ENCODE measurements at regions not wholly inside any gene's neighbourhood (a gene's known extent, or its start where the extent isn't known, plus 50 kb on each side); places are given as distances from the start of the nearest gene placed in this dataset.

DNA sequence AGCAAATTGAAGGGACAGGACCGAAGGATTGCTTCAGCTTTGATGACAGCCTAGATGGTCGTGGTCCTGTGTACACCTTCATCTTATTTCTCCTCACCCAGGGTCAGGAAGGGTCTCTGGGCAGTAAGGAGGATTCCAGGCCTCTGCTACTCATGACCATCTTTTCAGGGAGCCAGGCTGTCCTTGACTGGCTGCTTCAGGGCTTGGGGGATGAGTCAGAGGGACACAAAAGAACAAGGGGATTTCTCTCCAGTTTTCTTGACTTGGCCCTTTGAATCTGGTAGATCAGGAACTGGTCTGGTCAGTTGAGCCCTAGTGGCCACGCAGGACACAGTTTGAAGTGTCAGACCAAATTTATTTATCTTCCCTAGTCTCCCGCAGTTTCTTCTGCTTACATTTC is 402.1 kb upstream of the CHD6 start:
- H3K4me1 Mint-ChIP-seq (ENCODE audit: low read depth in 2 of 2): no peaks in the 10 kb centered on the region
- H3K4me3 Mint-ChIP-seq: no peak overlapping the region
- peaks cover 8% of the 10 kb centered on the region for H3K9me3 Mint-ChIP-seq
- no peaks in the 10 kb centered on the region for H3K36me3 Mint-ChIP-seq
- ATAC-seq (no peak), DNase-seq (ENCODE audit: low spot score) (no peak)
- H3K27ac Mint-ChIP-seq: no peak overlapping the region
- peaks cover 0 to 6% of the 10 kb centered on the region in 2 donors for H3K27me3 Mint-ChIP-seq

DNA sequence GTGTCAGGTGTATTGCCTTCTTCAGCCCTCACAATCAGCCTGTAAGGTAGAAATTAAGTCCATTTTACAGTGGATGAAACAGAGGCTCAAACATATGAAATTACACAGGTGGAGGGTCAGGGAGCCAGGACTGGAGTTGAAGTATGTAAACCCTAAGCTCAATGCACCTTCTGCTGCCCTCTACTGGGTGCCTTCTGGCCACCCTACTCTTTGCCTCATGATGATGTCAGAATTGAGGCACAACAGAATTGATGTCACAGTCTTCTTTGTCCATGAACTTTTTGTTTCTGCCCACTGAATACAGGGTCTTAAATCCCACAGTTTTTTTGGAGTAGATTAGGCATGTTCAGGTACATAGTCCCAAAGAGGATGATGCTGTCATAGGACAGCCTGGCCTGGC is 400.8 kb upstream of the CHD6 start:
- no peak overlapping the region for H3K27ac Mint-ChIP-seq
- no peaks in the 10 kb centered on the region for H3K36me3 Mint-ChIP-seq
- ATAC-seq: no peak
- no peak for DNase-seq (ENCODE audit: low spot score)
- H3K27me3 Mint-ChIP-seq: peaks cover 0 to 6% of the 10 kb centered on the region in 2 donors
- H3K9me3 Mint-ChIP-seq: peaks cover 12% of the 10 kb centered on the region
- no peak overlapping the region for H3K4me3 Mint-ChIP-seq
- H3K4me1 Mint-ChIP-seq (ENCODE audit: low read depth in 2 of 2): no peaks in the 10 kb centered on the region

DNA sequence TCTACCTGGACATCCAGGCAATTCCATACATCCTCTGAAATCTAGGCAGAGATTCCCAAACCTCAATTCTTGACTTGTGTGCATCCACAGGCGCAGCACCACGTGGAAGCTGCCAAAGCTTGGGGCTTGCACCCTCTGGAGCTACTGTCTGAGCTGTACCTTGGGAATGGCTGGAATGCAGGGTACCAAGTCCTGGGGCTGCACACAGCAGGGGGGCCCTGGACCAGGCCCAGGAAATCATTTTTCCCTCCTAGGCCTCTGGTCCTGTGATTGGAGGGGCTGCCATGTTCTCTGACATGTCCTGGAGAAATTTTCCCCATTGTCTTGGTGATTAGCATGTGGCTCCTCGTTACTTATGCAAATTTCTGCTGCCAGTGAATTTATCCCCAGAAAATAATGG is 391.9 kb upstream of the CHD6 start:
- Mint-ChIP-seq H3K4me1 (ENCODE audit: low read depth in 2 of 2) (no peaks in the 10 kb centered on the region), H3K4me3 (no peak overlapping the region), H3K36me3 (no peaks in the 10 kb centered on the region), H3K27ac (no peak overlapping the region), H3K27me3 (no peaks in the 10 kb centered on the region), H3K9me3 (peaks cover 8% of the 10 kb centered on the region)
- ATAC-seq (no peak), DNase-seq (ENCODE audit: low spot score) (no peak)

DNA sequence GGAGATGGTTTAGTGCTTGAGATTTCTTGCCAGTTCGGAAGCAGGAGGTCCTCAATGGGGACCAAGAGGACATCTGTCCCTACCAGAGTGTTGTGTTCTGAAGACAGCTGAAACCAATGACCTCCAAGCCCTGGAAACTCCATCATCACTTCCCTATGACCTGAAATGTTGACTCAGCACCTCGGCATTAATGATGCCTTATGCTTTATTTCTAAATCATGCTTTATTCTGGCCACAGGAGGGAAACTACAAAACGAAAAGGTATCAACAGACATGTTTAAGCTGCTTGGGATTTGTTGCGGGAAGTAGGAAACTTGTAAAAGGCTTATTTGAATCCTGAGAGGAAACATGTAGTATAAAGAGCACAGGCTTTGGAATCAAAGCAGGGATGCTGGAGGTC is 389.1 kb upstream of the CHD6 start:
- Mint-ChIP-seq H3K4me1 (ENCODE audit: low read depth in 2 of 2) (no peaks in the 10 kb centered on the region), H3K9me3 (peaks cover 5% of the 10 kb centered on the region), H3K36me3 (no peaks in the 10 kb centered on the region), H3K27me3 (no peaks in the 10 kb centered on the region), H3K27ac (no peak overlapping the region), H3K4me3 (no peak overlapping the region)
- no peak for ATAC-seq
- no peak for DNase-seq (ENCODE audit: low spot score)

DNA sequence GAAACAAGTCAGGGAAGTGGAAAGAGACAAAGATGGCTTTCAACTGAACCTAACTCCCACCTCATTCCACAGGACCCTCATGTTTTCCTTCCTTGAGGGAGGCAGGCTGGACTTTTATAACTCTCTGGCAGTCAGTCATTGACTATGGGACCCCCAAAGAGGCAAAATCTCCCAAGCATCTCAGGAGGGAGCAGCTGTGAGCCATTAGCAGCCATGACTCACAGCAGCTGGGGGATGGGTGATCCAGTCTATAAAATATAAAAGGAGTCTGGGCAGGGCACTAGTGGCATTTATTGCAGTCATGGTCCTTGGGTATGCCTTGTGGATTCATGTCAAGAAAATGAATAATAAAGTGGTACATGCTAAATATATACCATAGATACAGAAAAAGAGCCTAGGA is 387.0 kb upstream of the CHD6 start:
- Mint-ChIP-seq H3K27me3 (no peaks in the 10 kb centered on the region), H3K4me3 (no peak overlapping the region), H3K36me3 (no peaks in the 10 kb centered on the region), H3K9me3 (peaks cover 3% of the 10 kb centered on the region), H3K27ac (no peak overlapping the region), H3K4me1 (ENCODE audit: low read depth in 2 of 2) (no peaks in the 10 kb centered on the region)
- DNase-seq (ENCODE audit: low spot score): no peak
- ATAC-seq: no peak

DNA sequence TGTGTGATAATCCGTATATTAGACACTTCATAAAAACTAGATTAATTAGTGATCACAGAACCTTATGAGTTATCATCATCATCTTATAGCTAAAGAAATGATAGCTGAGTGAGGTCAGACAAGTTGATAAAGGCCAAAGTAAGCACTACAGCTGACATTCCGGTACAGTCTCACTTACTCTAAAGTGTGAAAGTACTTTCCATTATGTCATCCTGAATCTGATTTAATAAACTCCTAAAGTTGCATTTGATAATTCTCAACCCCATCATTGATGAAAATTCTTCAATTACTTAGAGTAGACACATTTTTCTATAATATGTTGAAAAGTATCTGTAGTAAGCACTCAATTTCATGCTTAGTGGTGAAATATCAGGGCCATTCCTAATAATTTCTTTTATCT is 385.2 kb upstream of the CHD6 start:
- H3K4me3 Mint-ChIP-seq: no peak overlapping the region
- peaks cover 7% of the 10 kb centered on the region for H3K9me3 Mint-ChIP-seq
- H3K4me1 Mint-ChIP-seq (ENCODE audit: low read depth in 2 of 2): no peaks in the 10 kb centered on the region
- no peak for DNase-seq (ENCODE audit: low spot score)
- no peak overlapping the region for H3K27ac Mint-ChIP-seq
- no peaks in the 10 kb centered on the region for H3K27me3 Mint-ChIP-seq
- no peak for ATAC-seq
- peaks cover 6% of the 10 kb centered on the region for H3K36me3 Mint-ChIP-seq

DNA sequence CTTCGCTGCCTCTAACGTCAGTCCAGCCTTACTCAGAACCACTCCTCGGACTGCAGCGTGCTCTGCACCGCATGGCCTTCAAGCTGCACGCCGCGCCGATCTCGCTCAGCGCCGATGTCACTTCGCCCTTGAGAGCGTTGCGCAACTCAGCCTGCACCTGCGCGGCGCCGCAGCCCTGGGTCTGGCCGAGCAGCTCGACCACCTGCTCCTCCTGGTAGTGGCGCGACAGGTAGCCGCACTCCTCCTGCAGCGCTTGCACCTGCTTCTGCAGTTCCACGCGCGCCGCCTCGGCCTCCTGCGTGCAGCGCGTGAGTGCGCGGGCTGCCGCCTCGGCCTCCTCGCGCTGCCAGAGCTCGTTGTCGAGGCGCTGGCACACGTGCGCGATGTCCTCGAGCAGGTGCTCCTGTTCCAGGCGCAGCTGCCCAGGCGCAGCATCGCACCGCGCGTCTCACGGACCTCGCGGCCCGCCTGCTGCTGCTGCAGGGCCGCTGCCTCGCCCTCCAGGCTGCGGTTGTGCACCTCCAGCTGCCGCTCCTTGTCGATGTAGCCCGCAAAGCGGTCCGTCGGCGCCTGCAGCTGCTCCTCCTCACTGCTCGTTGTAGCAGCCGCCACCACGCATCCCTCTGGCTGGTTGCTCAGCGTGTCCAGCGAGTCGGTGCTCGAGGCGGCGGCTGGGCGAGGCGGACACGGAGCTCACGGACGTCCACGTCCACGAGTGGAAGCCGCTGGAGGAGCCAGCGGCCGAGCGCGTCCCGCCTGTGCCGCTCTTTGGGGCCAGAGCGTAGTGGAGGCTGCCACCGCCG is 380.6 kb upstream of the CHD6 start:
- Mint-ChIP-seq H3K4me3 (no peak overlapping the region), H3K4me1 (ENCODE audit: low read depth in 2 of 2) (no peaks in the 10 kb centered on the region), H3K36me3 (peaks cover 6% of the 10 kb centered on the region), H3K9me3 (peaks cover 7% of the 10 kb centered on the region), H3K27me3 (no peaks in the 10 kb centered on the region), H3K27ac (no peak overlapping the region)
- DNase-seq (ENCODE audit: low spot score): no peak
- no peak for ATAC-seq

DNA sequence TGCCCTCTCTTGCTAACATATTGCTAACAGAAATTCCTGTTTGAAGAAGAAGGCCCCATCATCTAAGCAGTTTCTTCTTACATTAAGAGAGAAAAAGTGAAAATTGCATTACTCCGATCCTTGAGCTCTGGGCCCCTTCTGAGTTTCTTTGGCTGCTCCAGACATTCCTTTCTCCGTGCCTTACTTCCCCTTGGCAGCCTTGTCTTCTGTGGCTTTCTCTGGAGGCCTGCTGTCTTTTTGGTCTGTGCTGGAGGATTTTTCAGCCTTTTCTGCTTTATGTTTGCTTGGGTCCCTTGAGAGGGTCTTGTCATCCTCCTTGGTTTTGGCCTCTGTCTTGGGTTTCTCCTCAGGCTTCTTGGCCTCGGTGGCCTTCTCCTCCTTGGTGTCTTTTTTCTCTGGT is 378.8 kb upstream of the CHD6 start:
- Mint-ChIP-seq H3K4me1 (ENCODE audit: low read depth in 2 of 2) (no peaks in the 10 kb centered on the region), H3K4me3 (no peak overlapping the region)

DNA sequence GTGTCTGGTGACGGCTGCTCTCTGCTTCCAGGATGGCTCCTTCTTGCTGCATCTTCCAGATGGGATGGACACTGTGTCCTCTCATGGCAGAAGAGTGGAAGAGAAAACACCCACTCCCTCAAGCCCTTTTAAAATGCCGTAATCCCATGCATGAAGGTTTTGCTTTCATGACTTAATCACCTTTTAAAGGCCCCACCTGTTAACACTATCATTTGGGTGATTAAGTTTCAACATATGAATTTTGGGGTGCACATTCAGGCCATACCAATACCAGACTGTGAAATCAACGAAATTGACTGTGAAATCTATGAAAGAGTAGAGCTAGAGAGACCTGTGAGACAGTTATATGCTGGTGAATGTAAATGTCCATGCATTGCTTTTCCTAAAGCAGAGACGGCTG is 374.3 kb upstream of the CHD6 start:
- DNase-seq (ENCODE audit: low spot score) (no peak), ATAC-seq (no peak)
- no peaks in the 10 kb centered on the region for H3K4me1 Mint-ChIP-seq (ENCODE audit: low read depth in 2 of 2)
- no peaks in the 10 kb centered on the region for H3K36me3 Mint-ChIP-seq
- H3K27ac Mint-ChIP-seq: no peak overlapping the region
- peaks cover 2% of the 10 kb centered on the region for H3K9me3 Mint-ChIP-seq
- H3K27me3 Mint-ChIP-seq: peaks cover 0 to 4% of the 10 kb centered on the region in 2 donors
- H3K4me3 Mint-ChIP-seq: no peak overlapping the region

More for the DNA sequence above, 378.8 kb upstream of the CHD6 start:
- Mint-ChIP-seq H3K36me3 (peaks cover 6% of the 10 kb centered on the region), H3K27ac (no peak overlapping the region), H3K27me3 (no peaks in the 10 kb centered on the region), H3K9me3 (peaks cover 7% of the 10 kb centered on the region)
- ATAC-seq: no peak
- no peak for DNase-seq (ENCODE audit: low spot score)

DNA sequence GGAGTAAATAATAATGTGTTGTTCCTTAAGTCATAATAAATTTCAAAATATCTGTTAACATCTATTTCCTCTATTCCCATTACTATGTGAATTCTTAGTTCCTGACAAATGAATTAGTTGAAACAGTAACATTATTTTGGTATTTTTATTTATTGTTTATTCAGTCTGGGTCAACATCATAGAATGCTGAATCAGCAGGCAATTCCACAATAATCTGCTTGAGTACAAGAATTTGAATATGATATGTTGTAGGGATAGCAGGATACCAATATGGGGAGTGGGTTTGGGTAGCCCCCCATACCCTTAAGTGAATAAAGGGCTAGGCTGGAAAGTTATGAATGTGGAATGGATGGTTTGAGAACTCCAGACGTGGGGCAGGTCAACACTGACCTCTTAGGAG is 373.2 kb upstream of the CHD6 start:
- peaks cover 0 to 4% of the 10 kb centered on the region in 2 donors for H3K27me3 Mint-ChIP-seq
- no peaks in the 10 kb centered on the region for H3K4me1 Mint-ChIP-seq (ENCODE audit: low read depth in 2 of 2)
- peaks cover 5% of the 10 kb centered on the region for H3K9me3 Mint-ChIP-seq
- no peaks in the 10 kb centered on the region for H3K36me3 Mint-ChIP-seq
- DNase-seq (ENCODE audit: low spot score) (no peak), ATAC-seq (no peak)
- H3K27ac Mint-ChIP-seq: no peak overlapping the region
- H3K4me3 Mint-ChIP-seq: no peak overlapping the region

DNA sequence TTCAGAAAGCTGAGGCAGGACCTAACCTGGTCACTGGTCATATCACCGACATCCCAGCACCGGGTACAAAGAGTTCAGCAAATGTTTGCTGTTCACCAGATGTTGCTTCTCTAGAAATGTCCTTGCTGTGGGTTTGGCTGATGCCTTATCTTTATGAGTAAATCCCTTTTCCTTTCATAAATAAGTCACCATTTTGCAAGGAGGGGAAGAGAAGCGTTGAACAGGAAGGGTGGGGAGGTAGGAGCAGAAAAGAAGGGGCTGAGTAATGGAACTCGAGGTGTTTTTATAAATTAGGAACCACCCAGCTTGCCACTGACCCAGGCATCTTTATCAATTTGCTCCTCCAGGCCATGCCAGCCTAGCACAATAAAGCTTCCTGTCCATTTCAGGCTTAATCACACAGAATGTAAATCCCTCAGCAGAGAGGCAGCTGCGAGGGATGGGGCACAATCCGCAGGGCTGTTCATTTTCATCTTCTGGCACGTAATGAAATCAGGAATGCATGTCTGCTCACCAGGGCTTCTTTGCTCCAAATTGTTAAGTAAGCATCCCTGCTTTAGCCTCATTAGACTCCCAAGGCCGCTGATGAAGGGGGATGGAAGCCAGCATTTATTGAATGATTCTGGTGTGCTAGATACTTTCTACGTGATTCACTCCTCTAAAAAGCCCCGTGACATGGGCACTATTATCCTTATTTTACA is 371.9 kb upstream of the CHD6 start:
- DNase-seq (ENCODE audit: low spot score): no peak
- Mint-ChIP-seq H3K36me3 (no peaks in the 10 kb centered on the region), H3K27ac (no peak overlapping the region), H3K4me3 (no peak overlapping the region), H3K4me1 (ENCODE audit: low read depth in 2 of 2) (no peaks in the 10 kb centered on the region), H3K9me3 (peaks cover 5% of the 10 kb centered on the region), H3K27me3 (peaks cover 0 to 4% of the 10 kb centered on the region in 2 donors)
- no peak for ATAC-seq

DNA sequence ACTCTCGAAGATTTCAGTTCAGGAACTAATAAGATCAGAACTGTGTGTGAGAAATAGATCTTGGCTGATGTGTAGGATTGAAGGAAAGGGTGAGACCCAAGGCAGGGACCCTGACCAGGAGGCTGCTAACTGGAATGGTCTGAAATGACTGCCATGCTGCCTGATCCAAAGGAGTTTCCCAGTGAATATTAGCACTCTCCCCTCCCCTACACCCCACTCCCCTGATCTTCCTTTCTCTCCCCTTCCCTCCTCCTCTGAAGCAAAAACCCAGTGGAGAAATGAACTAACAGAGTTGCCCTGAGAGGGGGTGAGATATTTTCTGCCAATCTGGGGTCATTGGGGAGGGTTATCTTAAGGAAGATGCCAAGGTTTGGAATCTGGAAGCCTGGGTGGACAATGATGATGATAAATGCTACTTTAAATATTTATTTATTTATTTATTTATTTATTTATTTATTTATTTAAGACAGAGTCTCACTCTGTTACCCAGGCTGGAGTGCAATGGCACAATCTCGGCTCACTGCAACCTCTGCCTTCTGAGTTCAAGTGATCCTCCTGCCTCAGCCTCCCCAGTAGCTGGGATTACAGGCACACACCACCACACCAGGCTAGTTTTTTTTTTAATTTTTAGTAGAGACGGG is 371.0 kb upstream of the CHD6 start:
- DNase-seq (ENCODE audit: low spot score): no peak
- H3K27ac Mint-ChIP-seq: no peak overlapping the region
- H3K9me3 Mint-ChIP-seq: peaks cover 9% of the 10 kb centered on the region
- no peak overlapping the region for H3K4me3 Mint-ChIP-seq
- H3K27me3 Mint-ChIP-seq: peaks cover 0 to 4% of the 10 kb centered on the region in 2 donors
- no peaks in the 10 kb centered on the region for H3K4me1 Mint-ChIP-seq (ENCODE audit: low read depth in 2 of 2)
- ATAC-seq: no peak
- H3K36me3 Mint-ChIP-seq: no peaks in the 10 kb centered on the region

DNA sequence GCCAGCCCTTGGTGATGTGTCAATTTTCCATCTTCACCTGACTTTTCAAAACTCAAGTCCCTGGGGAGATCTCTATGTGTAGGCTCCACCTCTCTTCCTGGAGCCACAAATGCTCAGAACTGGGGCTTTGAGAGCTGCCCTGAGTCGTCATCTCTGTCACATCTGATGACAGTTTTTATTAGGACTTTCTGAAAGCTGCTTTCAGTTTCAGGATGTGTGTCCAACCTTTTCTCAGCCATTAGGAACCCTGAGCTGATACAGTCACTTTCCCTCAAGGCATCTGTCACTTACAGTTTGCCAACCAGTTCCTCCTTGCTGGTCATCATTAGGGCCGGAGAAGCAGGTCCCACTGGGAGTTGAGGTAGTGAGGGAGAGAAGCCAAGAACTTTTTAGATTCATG is 365.9 kb upstream of the CHD6 start:
- no peaks in the 10 kb centered on the region for H3K36me3 Mint-ChIP-seq

DNA sequence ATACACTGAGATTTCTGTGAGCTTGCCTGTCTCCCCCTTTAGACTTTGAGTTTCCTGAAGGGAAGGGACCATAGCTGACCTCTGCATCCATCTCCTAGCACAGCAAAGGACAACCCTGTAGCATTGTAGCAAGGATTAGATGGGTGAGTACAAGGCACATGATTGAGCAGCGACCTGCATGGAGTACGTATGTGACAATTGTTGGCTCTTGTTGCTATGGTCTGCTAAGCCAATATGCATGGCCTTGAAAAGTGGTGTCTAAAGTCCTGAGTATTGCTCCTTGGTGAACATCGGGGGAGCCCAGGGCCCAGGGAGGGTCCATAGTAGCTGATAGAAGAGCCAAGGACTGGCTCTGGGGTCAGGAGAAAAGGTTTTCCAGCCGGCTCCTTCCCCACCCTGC is 365.0 kb upstream of the CHD6 start:
- H3K4me1 Mint-ChIP-seq (ENCODE audit: low read depth in 2 of 2): no peaks in the 10 kb centered on the region
- H3K9me3 Mint-ChIP-seq: peaks cover 9% of the 10 kb centered on the region
- DNase-seq (ENCODE audit: low spot score) (no peak), ATAC-seq (no peak)
- no peak overlapping the region for H3K4me3 Mint-ChIP-seq
- no peaks in the 10 kb centered on the region for H3K27me3 Mint-ChIP-seq
- no peaks in the 10 kb centered on the region for H3K36me3 Mint-ChIP-seq
- no peak overlapping the region for H3K27ac Mint-ChIP-seq

More for the DNA sequence above, 365.9 kb upstream of the CHD6 start:
- Mint-ChIP-seq H3K27ac (no peak overlapping the region), H3K4me1 (ENCODE audit: low read depth in 2 of 2) (no peaks in the 10 kb centered on the region), H3K27me3 (no peaks in the 10 kb centered on the region), H3K9me3 (peaks cover 9% of the 10 kb centered on the region), H3K4me3 (no peak overlapping the region)
- ATAC-seq: no peak
- no peak for DNase-seq (ENCODE audit: low spot score)
